AG04449 (cell line): ENCODE measurements at regions not wholly inside any gene's neighbourhood (a gene's known extent, or its start where the extent isn't known, plus 50 kb on each side); places are given as distances from the start of the nearest gene placed in this dataset.

Source experiments
- CTCF ChIA-PET: fragments of 350-600 bp; formaldehyde crosslinking; extraction: SDS; loops from one replicate; lab custom pipeline; 2021; ENCODE audit warnings: antibody characterized with exemption; lab: Yijun Ruan, JAX
- POLR2A ChIA-PET: fragments of 400-600, 350-600 bp; formaldehyde crosslinking; extraction: SDS; loops from one replicate; lab custom pipeline; 2020; ENCODE audit warnings: antibody characterized with exemption, inconsistent platforms; lab: Yijun Ruan, JAX
- DNase-seq: peaks from one replicate; pipeline ENCODE4 v3.0.0-alpha.2; 2010; ENCODE audit warnings: low read depth, low spot score
- H3K4me3 ChIP-seq: 2 replicates; pipeline ENCODE4 v1.5.1; 2011; ENCODE audit warnings: low read depth, mild to moderate bottlenecking, control low read depth, low read length
- TF ChIP-seq, protein P1 (sequence below): IDR thresholded peaks from one replicate; pipeline ENCODE4 v1.5.1; 2011; ENCODE audit warnings: mild to moderate bottlenecking, moderate library complexity, low read length, control low read depth, inconsistent platforms; ENCODE audit not compliant: insufficient read depth; ENCODE audit errors: missing control alignments

DNA sequence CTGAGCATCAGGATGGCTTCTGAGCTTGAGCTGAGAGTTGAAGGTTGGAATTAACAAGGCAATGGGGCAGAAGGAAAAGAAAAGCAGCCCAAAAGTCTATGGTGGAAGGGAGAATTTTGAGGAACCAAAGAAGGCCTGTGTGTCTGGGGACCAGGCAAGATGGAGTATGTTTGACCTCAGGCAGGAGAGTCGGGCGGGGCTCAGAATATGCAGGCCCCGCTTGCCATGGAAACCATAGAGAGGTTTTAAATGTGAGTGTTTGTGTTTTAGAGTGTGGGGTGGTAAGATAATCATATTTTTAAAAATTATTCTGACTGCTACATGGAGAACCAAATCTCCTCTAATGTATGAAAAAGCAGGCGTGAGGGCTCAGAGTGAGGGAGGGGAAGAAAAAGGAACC is 174.0 kb upstream of the PPP2R2B start:
- ChIA-PET CTCF (no interaction called here), POLR2A (no interaction called here)
- TF ChIP-seq, protein P1, sequence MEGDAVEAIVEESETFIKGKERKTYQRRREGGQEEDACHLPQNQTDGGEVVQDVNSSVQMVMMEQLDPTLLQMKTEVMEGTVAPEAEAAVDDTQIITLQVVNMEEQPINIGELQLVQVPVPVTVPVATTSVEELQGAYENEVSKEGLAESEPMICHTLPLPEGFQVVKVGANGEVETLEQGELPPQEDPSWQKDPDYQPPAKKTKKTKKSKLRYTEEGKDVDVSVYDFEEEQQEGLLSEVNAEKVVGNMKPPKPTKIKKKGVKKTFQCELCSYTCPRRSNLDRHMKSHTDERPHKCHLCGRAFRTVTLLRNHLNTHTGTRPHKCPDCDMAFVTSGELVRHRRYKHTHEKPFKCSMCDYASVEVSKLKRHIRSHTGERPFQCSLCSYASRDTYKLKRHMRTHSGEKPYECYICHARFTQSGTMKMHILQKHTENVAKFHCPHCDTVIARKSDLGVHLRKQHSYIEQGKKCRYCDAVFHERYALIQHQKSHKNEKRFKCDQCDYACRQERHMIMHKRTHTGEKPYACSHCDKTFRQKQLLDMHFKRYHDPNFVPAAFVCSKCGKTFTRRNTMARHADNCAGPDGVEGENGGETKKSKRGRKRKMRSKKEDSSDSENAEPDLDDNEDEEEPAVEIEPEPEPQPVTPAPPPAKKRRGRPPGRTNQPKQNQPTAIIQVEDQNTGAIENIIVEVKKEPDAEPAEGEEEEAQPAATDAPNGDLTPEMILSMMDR, result no peak
- no peak overlapping the region for H3K4me3 ChIP-seq
- no peak for DNase-seq

DNA sequence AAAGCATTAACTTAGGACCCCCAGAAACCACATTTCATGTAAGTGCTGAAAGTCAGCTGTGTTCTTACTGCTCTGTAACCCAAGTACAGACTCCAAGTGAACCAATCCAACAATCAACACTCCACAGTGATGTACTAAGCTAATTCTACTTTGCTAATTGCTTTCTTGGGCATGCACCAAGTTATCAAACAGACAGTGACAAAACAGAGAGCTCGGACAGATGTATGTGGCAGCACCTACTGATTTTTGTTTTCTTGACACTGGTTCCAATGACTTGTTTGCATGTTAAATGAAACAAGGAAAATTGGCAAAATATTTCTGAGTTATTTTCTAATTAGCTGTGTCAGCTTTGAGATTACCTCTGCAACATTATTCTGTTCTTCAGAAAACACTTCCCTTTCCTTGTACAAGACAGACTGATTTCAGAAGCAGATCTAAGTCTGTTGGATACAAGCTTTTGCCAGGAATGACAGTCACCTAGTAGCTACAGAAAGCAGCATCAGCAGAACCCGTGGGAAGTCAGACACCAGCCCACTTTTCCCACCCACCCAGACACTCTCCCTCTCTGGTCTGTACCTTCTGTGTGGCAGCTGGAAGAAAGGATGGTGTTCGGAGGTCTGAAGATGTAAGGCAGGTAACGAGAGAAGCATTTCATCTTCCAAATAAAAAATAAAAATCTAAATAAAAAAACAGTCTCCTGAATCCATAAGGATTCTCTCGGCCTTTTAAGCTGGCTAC is 176.7 kb upstream of the PPP2R2B start:
- ChIA-PET POLR2A (no interaction called here), CTCF (no interaction called here)
- H3K4me3 ChIP-seq, result no peak overlapping the region
- no peak for DNase-seq
- TF ChIP-seq, protein P1, result no peak

DNA sequence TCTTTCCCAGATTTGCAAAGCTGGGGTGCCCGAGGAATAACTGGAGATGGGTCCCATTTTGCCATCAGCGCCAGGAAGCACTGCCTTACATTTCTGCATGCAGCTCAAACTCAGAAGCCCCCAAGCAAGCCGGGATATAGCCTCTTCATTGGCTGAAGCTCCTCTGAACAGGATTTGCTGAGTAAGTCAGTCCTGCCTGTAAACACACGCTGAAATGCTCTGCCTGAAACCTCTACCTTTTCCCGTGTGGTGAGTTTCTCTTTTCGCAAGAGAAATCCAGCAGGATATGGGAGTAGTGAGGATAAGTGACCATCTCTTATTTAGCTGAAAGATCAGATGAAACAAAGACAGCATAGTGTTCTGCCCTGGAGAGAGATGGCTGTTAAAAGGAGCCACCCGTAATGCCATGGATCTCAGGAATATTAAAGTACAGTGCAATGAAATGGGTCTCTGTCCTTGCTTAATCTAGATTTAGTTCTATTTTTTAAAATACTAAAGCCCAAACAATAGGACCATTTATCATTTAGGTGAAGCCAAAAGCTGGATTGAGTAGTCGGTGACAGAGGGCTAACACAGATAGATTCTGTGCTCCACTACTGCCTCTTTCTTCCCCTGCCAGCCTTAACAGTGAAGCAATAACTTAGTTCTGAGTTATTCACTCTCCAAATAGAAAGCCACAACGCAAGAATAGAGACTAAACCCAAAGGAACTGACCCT is 177.5 kb upstream of the PPP2R2B start:
- POLR2A ChIA-PET, result no interaction called here
- no peak overlapping the region for H3K4me3 ChIP-seq
- DNase-seq, result no peak
- CTCF ChIA-PET, result no interaction called here
- TF ChIP-seq, protein P1, result no peak

DNA sequence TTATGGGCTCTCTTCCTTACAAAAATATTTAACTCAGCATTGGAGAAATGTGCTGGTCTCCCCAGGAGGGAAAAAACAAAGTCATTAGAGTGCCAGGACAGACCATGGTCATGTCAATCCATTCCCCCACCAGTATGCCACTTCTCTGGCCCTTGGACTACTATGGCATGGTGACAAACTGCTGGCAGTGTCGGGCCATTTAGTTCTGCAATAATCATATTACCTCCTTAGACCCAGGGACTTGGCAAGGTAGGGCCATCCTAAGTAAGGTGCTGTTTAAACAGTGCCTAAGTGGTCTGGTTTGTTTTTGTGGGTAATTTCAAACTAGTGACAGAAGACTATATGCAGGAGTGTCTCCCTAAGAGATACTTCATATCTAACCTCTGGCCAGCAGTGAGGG is 177.8 kb upstream of the STK32A start:
- no peak for DNase-seq
- CTCF ChIA-PET, result no interaction called here
- POLR2A ChIA-PET, result no interaction called here
- no peak overlapping the region for H3K4me3 ChIP-seq
- TF ChIP-seq, protein P1, result no peak

GRCh38 chr5:147061431-147061830 is 173.4 kb upstream of the STK32A start:
- TF ChIP-seq, protein P1, result no peak

GRCh38 chr5:147062427-147062826 is 172.4 kb upstream of the STK32A start:
- ChIA-PET POLR2A (no interaction called here), CTCF (no interaction called here)
- TF ChIP-seq, protein P1, result no peak
- H3K4me3 ChIP-seq, result no peak overlapping the region
- no peak for DNase-seq

More at GRCh38 chr5:147061431-147061830, 173.4 kb upstream of the STK32A start:
- ChIA-PET CTCF (no interaction called here), POLR2A (no interaction called here)
- no peak overlapping the region for H3K4me3 ChIP-seq
- no peak for DNase-seq
